MM.1S (cell line): ENCODE measurements at regions not wholly inside any gene's neighbourhood (a gene's known extent, or its start where the extent isn't known, plus 50 kb on each side); places are given as distances from the start of the nearest gene placed in this dataset.

Experiments
- CTCF ChIP-seq: fragments of 300-600 bp; sonication (generic); IDR thresholded peaks from 2 replicates; pipeline ENCODE4 v1.5.1; 2016; ENCODE audit warnings: antibody characterized with exemption, low read length, mixed read lengths
- EZH2 ChIP-seq: fragments of 300-600 bp; sonication (generic); optimal IDR thresholded peaks from 2 replicates; pipeline ENCODE3; 2017; ENCODE audit warnings: low read depth, mild to moderate bottlenecking, antibody characterized with exemption, low read length, mixed read lengths
- EZH2phosphoT487 ChIP-seq: fragments of 300-600 bp; sonication (generic); IDR thresholded peaks from 2 replicates; pipeline ENCODE4 v1.6.1; 2018; ENCODE audit warnings: antibody characterized with exemption, low read length

GRCh38 chr3:134095005-134095404 is 65.3 kb upstream of the SLCO2A1 start:
- TF ChIP-seq CTCF = no peak
- TF ChIP-seq EZH2 = no peak
- no peak for TF ChIP-seq EZH2phosphoT487
